ENCODE measurements at regions not wholly inside any gene's neighbourhood (a gene's known extent, or its start where the extent isn't known, plus 50 kb on each side); places are given as distances from the start of the nearest gene placed in this dataset.

DNA sequence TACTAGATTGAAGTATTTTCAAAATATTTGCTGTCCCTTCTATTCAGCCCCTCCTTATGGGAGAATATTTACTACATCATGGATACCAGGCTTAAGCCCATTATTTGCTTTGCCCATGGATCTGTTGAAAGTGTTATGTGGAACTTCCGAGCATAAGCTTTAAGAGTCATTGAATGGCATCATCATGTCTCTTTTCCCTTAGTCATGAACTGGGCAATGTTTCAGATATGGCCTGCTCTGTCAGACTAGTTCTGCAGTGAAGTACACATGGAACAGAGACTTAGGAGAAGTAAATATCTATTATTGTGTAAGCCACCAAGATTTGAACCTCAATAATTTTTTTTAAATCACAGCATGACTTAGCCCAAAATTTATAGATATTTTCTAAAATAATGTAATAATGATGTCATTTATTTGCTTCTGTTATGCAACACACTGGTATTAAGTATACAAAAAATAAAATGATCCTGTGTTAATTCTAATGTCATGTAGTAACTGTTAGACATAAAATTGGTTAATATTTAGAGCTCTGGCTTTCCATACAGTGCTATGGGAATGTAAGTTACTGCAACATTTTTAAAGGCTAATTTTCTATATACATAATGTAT, 1097.3 kb downstream of the SLC16A7 start:
- Histone ChIP-seq H3K27ac (no peak overlapping the region), H3K4me3 (ENCODE audit: low read depth, low read length) (no peak overlapping the region), H3K9me3 (ENCODE audit: severe bottlenecking) (no peaks in the 10 kb centered on the region), H3K27me3 (ENCODE audit: insufficient read depth, low read depth, severe bottlenecking) (no peaks in the 10 kb centered on the region), H3K36me3 (no peaks in the 10 kb centered on the region)
- DNase-seq: no peak
- TF ChIP-seq, protein P1, sequence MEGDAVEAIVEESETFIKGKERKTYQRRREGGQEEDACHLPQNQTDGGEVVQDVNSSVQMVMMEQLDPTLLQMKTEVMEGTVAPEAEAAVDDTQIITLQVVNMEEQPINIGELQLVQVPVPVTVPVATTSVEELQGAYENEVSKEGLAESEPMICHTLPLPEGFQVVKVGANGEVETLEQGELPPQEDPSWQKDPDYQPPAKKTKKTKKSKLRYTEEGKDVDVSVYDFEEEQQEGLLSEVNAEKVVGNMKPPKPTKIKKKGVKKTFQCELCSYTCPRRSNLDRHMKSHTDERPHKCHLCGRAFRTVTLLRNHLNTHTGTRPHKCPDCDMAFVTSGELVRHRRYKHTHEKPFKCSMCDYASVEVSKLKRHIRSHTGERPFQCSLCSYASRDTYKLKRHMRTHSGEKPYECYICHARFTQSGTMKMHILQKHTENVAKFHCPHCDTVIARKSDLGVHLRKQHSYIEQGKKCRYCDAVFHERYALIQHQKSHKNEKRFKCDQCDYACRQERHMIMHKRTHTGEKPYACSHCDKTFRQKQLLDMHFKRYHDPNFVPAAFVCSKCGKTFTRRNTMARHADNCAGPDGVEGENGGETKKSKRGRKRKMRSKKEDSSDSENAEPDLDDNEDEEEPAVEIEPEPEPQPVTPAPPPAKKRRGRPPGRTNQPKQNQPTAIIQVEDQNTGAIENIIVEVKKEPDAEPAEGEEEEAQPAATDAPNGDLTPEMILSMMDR (IDR thresholded peaks at IDR 0.05; ENCODE audit: low read depth, low read length): no peak

DNA sequence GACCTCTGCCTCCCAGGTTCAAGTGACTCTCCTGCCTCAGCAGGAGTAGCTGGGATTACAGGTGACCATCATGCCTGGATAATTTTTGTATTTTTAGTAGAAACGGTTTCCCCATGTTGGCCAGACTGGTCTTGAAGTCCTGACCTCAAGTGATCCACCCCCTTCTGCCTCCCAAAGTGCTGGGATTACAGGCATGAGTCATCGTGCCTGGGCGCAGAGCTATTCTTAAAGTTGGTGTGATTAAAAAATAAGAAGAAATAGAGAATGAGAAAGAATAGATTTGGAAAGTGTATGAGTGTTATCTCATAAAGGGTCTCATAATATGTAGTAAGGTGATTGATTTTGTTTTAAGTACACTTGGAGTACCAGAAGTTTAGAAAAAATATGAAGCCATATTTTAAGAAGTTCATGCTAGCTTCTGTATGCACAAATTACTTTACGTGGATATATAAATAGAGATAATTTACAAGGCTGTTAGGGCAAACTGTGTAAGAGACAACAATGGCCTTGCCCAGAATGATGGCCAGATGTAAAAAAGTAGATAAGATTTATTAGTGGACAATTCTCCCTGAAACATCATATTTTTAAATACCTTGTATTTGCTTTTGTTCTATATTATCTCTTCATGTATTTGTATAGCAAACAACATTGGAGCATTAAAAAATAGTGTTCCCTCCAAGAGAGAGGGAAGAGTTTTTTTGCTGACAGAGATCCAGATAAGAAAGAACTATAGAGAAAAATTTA, 1108.5 kb downstream of the SLC16A7 start:
- no peak overlapping the region for H3K27ac ChIP-seq
- DNase-seq: no peak
- TF ChIP-seq, protein P1 (IDR thresholded peaks at IDR 0.05; ENCODE audit: low read depth, low read length): no peak
- H3K36me3 ChIP-seq: no peaks in the 10 kb centered on the region
- H3K9me3 ChIP-seq (ENCODE audit: severe bottlenecking): peaks cover 4% of the 10 kb centered on the region
- no peak overlapping the region for H3K4me3 ChIP-seq (ENCODE audit: low read depth, low read length)
- no peaks in the 10 kb centered on the region for H3K27me3 ChIP-seq (ENCODE audit: insufficient read depth, low read depth, severe bottlenecking)

DNA sequence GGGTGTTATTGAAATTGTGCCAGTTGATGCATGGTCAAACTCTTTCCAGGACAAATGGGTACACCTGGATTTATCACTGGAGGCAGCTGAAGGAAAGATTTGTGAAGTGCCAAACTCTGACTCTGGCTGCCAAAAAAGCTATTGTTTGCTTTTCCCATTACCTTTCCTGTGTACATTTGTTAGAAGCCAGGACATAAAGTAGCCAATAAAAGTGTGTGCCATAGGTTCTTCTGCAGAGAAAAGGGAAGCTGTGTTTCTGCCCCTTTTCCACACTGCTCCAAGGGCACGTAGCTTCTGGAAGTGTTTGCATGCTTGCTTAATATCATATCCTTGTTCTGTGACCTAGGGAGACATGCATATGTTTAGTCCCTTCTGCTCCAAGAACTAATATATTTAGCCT, 1114.4 kb downstream of the SLC16A7 start:
- Histone ChIP-seq H3K36me3 (no peaks in the 10 kb centered on the region), H3K4me3 (ENCODE audit: low read depth, low read length) (no peak overlapping the region), H3K9me3 (ENCODE audit: severe bottlenecking) (peaks cover 4% of the 10 kb centered on the region), H3K27me3 (ENCODE audit: insufficient read depth, low read depth, severe bottlenecking) (no peaks in the 10 kb centered on the region), H3K27ac (no peak overlapping the region)
- TF ChIP-seq, protein P1 (IDR thresholded peaks at IDR 0.05; ENCODE audit: low read depth, low read length): no peak
- no peak for DNase-seq

DNA sequence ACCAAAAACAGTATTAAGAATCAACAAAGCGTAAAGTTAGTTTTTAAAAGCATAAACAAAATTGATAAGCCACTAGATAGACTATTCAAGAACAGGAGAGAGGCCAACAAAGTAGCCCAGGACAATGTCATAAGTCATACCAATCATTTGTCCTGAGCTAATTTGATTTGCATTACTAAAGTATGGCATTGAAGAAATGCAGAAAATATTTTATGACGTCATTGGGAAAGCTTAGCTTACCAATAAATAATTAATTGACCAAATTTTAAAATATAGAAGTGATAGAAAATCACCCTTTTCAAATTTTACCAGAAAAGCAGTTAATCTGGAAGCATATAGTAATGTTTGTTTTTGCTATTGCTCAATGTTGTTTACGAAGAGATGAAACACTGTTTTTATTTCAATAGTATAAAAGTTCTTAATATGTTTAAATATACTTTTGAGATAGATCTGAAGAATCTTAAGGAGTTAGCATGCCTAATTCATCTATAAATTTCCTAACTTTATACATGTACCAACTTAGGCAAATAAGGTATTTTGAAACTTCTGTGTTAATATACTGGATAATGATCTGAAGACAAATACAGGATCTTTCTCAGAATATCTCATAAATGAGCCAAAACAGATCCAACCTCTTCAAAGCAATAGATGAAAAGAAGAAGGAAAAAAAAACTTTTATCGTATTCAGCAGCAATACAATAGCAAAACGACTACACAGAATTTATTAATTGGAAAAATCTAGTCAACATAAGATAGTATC, 1118.5 kb downstream of the SLC16A7 start:
- Histone ChIP-seq H3K36me3 (no peaks in the 10 kb centered on the region), H3K4me3 (ENCODE audit: low read depth, low read length) (no peak overlapping the region), H3K27ac (no peak overlapping the region), H3K27me3 (ENCODE audit: insufficient read depth, low read depth, severe bottlenecking) (no peaks in the 10 kb centered on the region), H3K9me3 (ENCODE audit: severe bottlenecking) (no peaks in the 10 kb centered on the region)
- DNase-seq: no peak
- TF ChIP-seq, protein P1 (IDR thresholded peaks at IDR 0.05; ENCODE audit: low read depth, low read length): no peak

DNA sequence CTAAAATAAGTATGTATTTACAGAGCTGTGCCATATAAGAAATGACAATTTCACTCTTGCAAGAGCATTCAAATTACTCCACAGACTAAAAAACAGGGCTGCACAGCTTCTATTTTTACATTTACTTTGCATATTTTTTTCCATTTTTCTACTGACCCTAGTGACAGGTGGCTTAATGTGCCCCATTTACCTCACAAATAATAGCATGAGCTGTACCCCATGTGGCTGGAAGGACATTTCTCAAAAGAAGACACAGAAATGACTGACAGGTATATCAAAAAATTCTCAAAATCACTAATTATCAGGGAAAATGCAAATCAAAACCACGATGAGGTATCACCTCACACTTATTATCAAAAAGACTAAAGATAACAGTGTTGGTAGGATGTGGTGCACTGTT, 1128.6 kb downstream of the SLC16A7 start:
- TF ChIP-seq, protein P1 (IDR thresholded peaks at IDR 0.05; ENCODE audit: low read depth, low read length): no peak
- Histone ChIP-seq H3K9me3 (ENCODE audit: severe bottlenecking) (no peaks in the 10 kb centered on the region), H3K27me3 (ENCODE audit: insufficient read depth, low read depth, severe bottlenecking) (no peaks in the 10 kb centered on the region), H3K36me3 (no peaks in the 10 kb centered on the region), H3K27ac (no peak overlapping the region), H3K4me3 (ENCODE audit: low read depth, low read length) (no peak overlapping the region)
- no peak for DNase-seq

Data from WERI-Rb-1 (cell line).